ENCODE measurements at regions not wholly inside any gene's neighbourhood (a gene's known extent, or its start where the extent isn't known, plus 50 kb on each side); places are given as distances from the start of the nearest gene placed in this dataset.

GRCh38 chr3:28739647-28740046 lies 391.0 kb upstream of the AZI2 start:
- H3K27me3 Mint-ChIP-seq (ENCODE audit: low read depth, poor library complexity), result no peaks in the 10 kb centered on the region
- H3K36me3 Mint-ChIP-seq (ENCODE audit: low read depth), result no peaks in the 10 kb centered on the region
- no peak for TF ChIP-seq CTCF (IDR thresholded peaks at IDR 0.05)
- H3K4me1 Mint-ChIP-seq, result no peaks in the 10 kb centered on the region
- no peak for DNase-seq
- H3K4me3 Mint-ChIP-seq, result no peak overlapping the region
- H3K27ac Mint-ChIP-seq, result no peak overlapping the region
- peaks cover 1% of the 10 kb centered on the region for H3K9me3 Mint-ChIP-seq

GRCh38 chr3:28743271-28743670 lies 394.6 kb upstream of the AZI2 start:
- Mint-ChIP-seq H3K4me3 (no peak overlapping the region), H3K27ac (no peak overlapping the region), H3K27me3 (ENCODE audit: low read depth, poor library complexity) (no peaks in the 10 kb centered on the region), H3K9me3 (no peaks in the 10 kb centered on the region), H3K36me3 (ENCODE audit: low read depth) (no peaks in the 10 kb centered on the region), H3K4me1 (no peaks in the 10 kb centered on the region)
- no peak for TF ChIP-seq CTCF (IDR thresholded peaks at IDR 0.05)
- DNase-seq, result no peak

GRCh38 chr3:28743831-28744230 lies 395.2 kb upstream of the AZI2 start:
- Mint-ChIP-seq H3K9me3 (no peaks in the 10 kb centered on the region), H3K36me3 (ENCODE audit: low read depth) (no peaks in the 10 kb centered on the region), H3K27ac (no peak overlapping the region), H3K27me3 (ENCODE audit: low read depth, poor library complexity) (no peaks in the 10 kb centered on the region), H3K4me1 (no peaks in the 10 kb centered on the region), H3K4me3 (no peak overlapping the region)
- no peak for DNase-seq
- TF ChIP-seq CTCF (IDR thresholded peaks at IDR 0.05), result no peak

GRCh38 chr3:28745436-28745835 lies 396.8 kb upstream of the AZI2 start:
- TF ChIP-seq CTCF (IDR thresholded peaks at IDR 0.05), result no peak
- Mint-ChIP-seq H3K4me3 (no peak overlapping the region), H3K36me3 (ENCODE audit: low read depth) (no peaks in the 10 kb centered on the region), H3K4me1 (no peaks in the 10 kb centered on the region), H3K27me3 (ENCODE audit: low read depth, poor library complexity) (no peaks in the 10 kb centered on the region), H3K9me3 (peaks cover 4% of the 10 kb centered on the region), H3K27ac (no peak overlapping the region)
- DNase-seq, result no peak

- Mint-ChIP-seq H3K4me3 (no peak overlapping the region), H3K27me3 (ENCODE audit: low read depth, poor library complexity) (no peaks in the 10 kb centered on the region), H3K27ac (no peak overlapping the region), H3K36me3 (ENCODE audit: low read depth) (no peaks in the 10 kb centered on the region), H3K4me1 (no peaks in the 10 kb centered on the region), H3K9me3 (peaks cover 11% of the 10 kb centered on the region)
- no peak for TF ChIP-seq CTCF (IDR thresholded peaks at IDR 0.05)
- no peak for DNase-seq
Observed at GRCh38 chr3:28745916-28746617, 397.4 kb upstream of the AZI2 start.

- DNase-seq, result no peak
- Mint-ChIP-seq H3K36me3 (ENCODE audit: low read depth) (no peaks in the 10 kb centered on the region), H3K4me3 (no peak overlapping the region), H3K4me1 (no peaks in the 10 kb centered on the region), H3K27ac (no peak overlapping the region), H3K9me3 (peaks cover 20% of the 10 kb centered on the region), H3K27me3 (ENCODE audit: low read depth, poor library complexity) (no peaks in the 10 kb centered on the region)
- TF ChIP-seq CTCF (IDR thresholded peaks at IDR 0.05), result no peak
Observed at GRCh38 chr3:28746990-28747389, 398.4 kb upstream of the AZI2 start.

Data from nephron progenitor cell (in vitro differentiated cells).